ENCODE measurements at regions not wholly inside any gene's neighbourhood (a gene's known extent, or its start where the extent isn't known, plus 50 kb on each side); places are given as distances from the start of the nearest gene placed in this dataset.

GRCh38 chr5:68891718-68892117 is 202.1 kb upstream of the SLC30A5 start:
- ATAC-seq = peak; percentile 46 to 48

- no peak for ATAC-seq
Observed at GRCh38 chr5:68894673-68895072, 199.1 kb upstream of the SLC30A5 start.

GRCh38 chr5:68898951-68899471 is 194.8 kb upstream of the SLC30A5 start:
- ATAC-seq = no peak

GRCh38 chr5:68911840-68912690 is 181.7 kb upstream of the SLC30A5 start:
- no peak for ATAC-seq

- no peak for ATAC-seq
Observed at GRCh38 chr5:68915079-68915478, 178.7 kb upstream of the SLC30A5 start.

GRCh38 chr5:68918306-68918705 is 175.5 kb upstream of the SLC30A5 start:
- ATAC-seq = no peak

- no peak for ATAC-seq
Observed at GRCh38 chr5:68919988-68920490, 173.8 kb upstream of the SLC30A5 start.

GRCh38 chr5:68920888-68921287 is 172.9 kb upstream of the SLC30A5 start:
- ATAC-seq = no peak

- ATAC-seq = no peak
Observed at GRCh38 chr5:68922172-68922987, 171.4 kb upstream of the SLC30A5 start.

- no peak for ATAC-seq
Observed at GRCh38 chr5:68924481-68925145, 169.2 kb upstream of the SLC30A5 start.

GRCh38 chr5:68928617-68929302 is 165.1 kb upstream of the SLC30A5 start:
- ATAC-seq = no peak

- ATAC-seq = no peak
Observed at GRCh38 chr5:68930139-68930538, 163.7 kb upstream of the SLC30A5 start.

GRCh38 chr5:68932830-68933434 is 160.9 kb upstream of the SLC30A5 start:
- no peak for ATAC-seq

GRCh38 chr5:68942169-68942568 is 151.6 kb upstream of the SLC30A5 start:
- ATAC-seq = no peak

- ATAC-seq = no peak
Observed at GRCh38 chr5:68946728-68947127, 147.1 kb upstream of the SLC30A5 start.

- ATAC-seq = no peak
Observed at GRCh38 chr5:68947986-68948385, 145.8 kb upstream of the SLC30A5 start.

GRCh38 chr5:68949256-68949655 is 144.6 kb upstream of the SLC30A5 start:
- no peak for ATAC-seq

- no peak for ATAC-seq
Observed at GRCh38 chr5:68949711-68950110, 144.1 kb upstream of the SLC30A5 start.

- ATAC-seq = no peak
Observed at GRCh38 chr5:68950125-68950524, 143.7 kb upstream of the SLC30A5 start.

- ATAC-seq = no peak
Observed at GRCh38 chr5:68950930-68951329, 142.9 kb upstream of the SLC30A5 start.

- no peak for ATAC-seq
Observed at GRCh38 chr5:68953231-68953874, 140.5 kb upstream of the SLC30A5 start.

All from activated CD4-positive, CD25-positive, alpha-beta regulatory T cell treated with anti-CD3 and anti-CD28 coated beads, Interleukin-2, amount 50 U/mL, for 24 hours (primary cell).